ENCODE measurements at regions not wholly inside any gene's neighbourhood (a gene's known extent, or its start where the extent isn't known, plus 50 kb on each side); places are given as distances from the start of the nearest gene placed in this dataset.

GRCh38 chr6:93918258-93918657, 498.9 kb upstream of the EPHA7 start:
- H3K4me3 ChIP-seq (ENCODE audit: low read length in 3 of 3) = no peak overlapping the region
- intact Hi-C loops (cut with DNase I) = no loop called here
- no peaks in the 10 kb centered on the region for H3K4me1 ChIP-seq (ENCODE audit: control insufficient read depth in 2 of 3, insufficient read depth in 2 of 3, low read depth in 1 of 3, low read length in 3 of 3)
- H3K9ac ChIP-seq (ENCODE audit: low read length in 3 of 3) = no peak overlapping the region
- DNase-seq = no peak
- H3K27ac ChIP-seq (ENCODE audit: low read depth in 2 of 2, low read length in 2 of 2) = no peak overlapping the region
- FAIRE-seq = no peak
- H3K9me3 ChIP-seq (ENCODE audit: control insufficient read depth in 2 of 3, insufficient read depth in 1 of 3, low read length in 3 of 3) = peaks cover 0 to 5% (median 0%) of the 10 kb centered on the region in 3 donors
- no peaks in the 10 kb centered on the region for H3K36me3 ChIP-seq (ENCODE audit: control insufficient read depth in 2 of 3, insufficient read depth in 3 of 3, low read length in 3 of 3)
- no peaks in the 10 kb centered on the region for H3K27me3 ChIP-seq (ENCODE audit: control insufficient read depth, insufficient read depth, low read length)
- TF ChIP-seq CTCF (IDR thresholded peaks at IDR 0.05; ENCODE audit: borderline replicate concordance, extremely low read depth, insufficient read depth) = no peak

GRCh38 chr6:93917216-93917615, 497.9 kb upstream of the EPHA7 start:
- DNase-seq (no peak), FAIRE-seq (no peak)
- Histone ChIP-seq H3K4me1 (ENCODE audit: control insufficient read depth in 2 of 3, insufficient read depth in 2 of 3, low read depth in 1 of 3, low read length in 3 of 3) (no peaks in the 10 kb centered on the region), H3K9me3 (ENCODE audit: control insufficient read depth in 2 of 3, insufficient read depth in 1 of 3, low read length in 3 of 3) (peaks cover 0 to 5% (median 0%) of the 10 kb centered on the region in 3 donors), H3K36me3 (ENCODE audit: control insufficient read depth in 2 of 3, insufficient read depth in 3 of 3, low read length in 3 of 3) (no peaks in the 10 kb centered on the region), H3K27me3 (ENCODE audit: control insufficient read depth, insufficient read depth, low read length) (no peaks in the 10 kb centered on the region), H3K27ac (ENCODE audit: low read depth in 2 of 2, low read length in 2 of 2) (no peak overlapping the region), H3K9ac (ENCODE audit: low read length in 3 of 3) (no peak overlapping the region), H3K4me3 (ENCODE audit: low read length in 3 of 3) (no peak overlapping the region)
- intact Hi-C loops (cut with DNase I) = no loop called here
- TF ChIP-seq CTCF (IDR thresholded peaks at IDR 0.05; ENCODE audit: borderline replicate concordance, extremely low read depth, insufficient read depth) = no peak

- Histone ChIP-seq H3K36me3 (ENCODE audit: control insufficient read depth in 2 of 3, insufficient read depth in 3 of 3, low read length in 3 of 3) (no peaks in the 10 kb centered on the region), H3K4me3 (ENCODE audit: low read length in 3 of 3) (no peak overlapping the region), H3K27ac (ENCODE audit: low read depth in 2 of 2, low read length in 2 of 2) (no peak overlapping the region), H3K27me3 (ENCODE audit: control insufficient read depth, insufficient read depth, low read length) (no peaks in the 10 kb centered on the region), H3K9ac (ENCODE audit: low read length in 3 of 3) (no peak overlapping the region), H3K9me3 (ENCODE audit: control insufficient read depth in 2 of 3, insufficient read depth in 1 of 3, low read length in 3 of 3) (peaks cover 0 to 5% (median 0%) of the 10 kb centered on the region in 3 donors), H3K4me1 (ENCODE audit: control insufficient read depth in 2 of 3, insufficient read depth in 2 of 3, low read depth in 1 of 3, low read length in 3 of 3) (no peaks in the 10 kb centered on the region)
- DNase-seq = no peak
- intact Hi-C loops (cut with DNase I) = no loop called here
- no peak for FAIRE-seq
- TF ChIP-seq CTCF (IDR thresholded peaks at IDR 0.05; ENCODE audit: borderline replicate concordance, extremely low read depth, insufficient read depth) = no peak
Measured at GRCh38 chr6:93916716-93917115, 497.4 kb upstream of the EPHA7 start.

- no peaks in the 10 kb centered on the region for H3K36me3 ChIP-seq (ENCODE audit: control insufficient read depth in 2 of 3, insufficient read depth in 3 of 3, low read length in 3 of 3)
- FAIRE-seq (no peak), DNase-seq (no peak)
- H3K4me1 ChIP-seq (ENCODE audit: control insufficient read depth in 2 of 3, insufficient read depth in 2 of 3, low read depth in 1 of 3, low read length in 3 of 3) = no peaks in the 10 kb centered on the region
- no peak for TF ChIP-seq CTCF (IDR thresholded peaks at IDR 0.05; ENCODE audit: borderline replicate concordance, extremely low read depth, insufficient read depth)
- no peak overlapping the region for H3K27ac ChIP-seq (ENCODE audit: low read depth in 2 of 2, low read length in 2 of 2)
- intact Hi-C loops (cut with DNase I) = no loop called here
- no peak overlapping the region for H3K9ac ChIP-seq (ENCODE audit: low read length in 3 of 3)
- no peak overlapping the region for H3K4me3 ChIP-seq (ENCODE audit: low read length in 3 of 3)
- no peaks in the 10 kb centered on the region for H3K27me3 ChIP-seq (ENCODE audit: control insufficient read depth, insufficient read depth, low read length)
- peaks cover 0 to 5% (median 0%) of the 10 kb centered on the region in 3 donors for H3K9me3 ChIP-seq (ENCODE audit: control insufficient read depth in 2 of 3, insufficient read depth in 1 of 3, low read length in 3 of 3)
Measured at GRCh38 chr6:93915961-93916360, 496.6 kb upstream of the EPHA7 start.

All from kidney (tissue), 13 donors.